Esophagus muscularis mucosa (tissue), 4 donors: ENCODE measurements at regions not wholly inside any gene's neighbourhood (a gene's known extent, or its start where the extent isn't known, plus 50 kb on each side); places are given as distances from the start of the nearest gene placed in this dataset.

Experiments used
- DNase-seq: peaks from one replicate; pipeline ENCODE4 v3.0.0-alpha.2; 2017; ENCODE audit errors: extremely low spot score
- H3K27ac ChIP-seq, 4 donors: fragments of 200-600 bp; sonication (generic); replicated peaks in 1 of 4; 1 replicate in 3 of 4; 2 replicates in 1 of 4; pipeline ENCODE4 v1.5.1; 2016 to 2019; ENCODE audit warnings: mild to moderate bottlenecking in 1 of 4
- H3K27me3 ChIP-seq, 4 donors: fragments of 200-600 bp; sonication (generic); one replicate each; pipeline versions ENCODE4 v1.5.1 to v1.6.0; 2016 to 2019
- H3K36me3 ChIP-seq, 4 donors: fragments of 200-600 bp; sonication (generic); one replicate each; pipeline ENCODE4 v1.5.1; 2016 to 2019
- H3K4me1 ChIP-seq, 4 donors: fragments of 200-600 bp; sonication (generic); one replicate each; pipeline ENCODE4 v1.5.1; 2016 to 2019
- H3K4me3 ChIP-seq, 4 donors: fragments of 200-600 bp; sonication (generic); 1 replicate in 2 of 4; 2 replicates in 2 of 4; pipeline ENCODE4 v1.5.1; 2016 to 2019; ENCODE audit warnings: mild to moderate bottlenecking in 4 of 4, moderate library complexity in 1 of 4
- H3K9me3 ChIP-seq, 4 donors: fragments of 200-600 bp; sonication (generic); 1 replicate in 3 of 4; 2 replicates in 1 of 4; pipeline ENCODE4 v1.5.1; 2016 to 2019
- EP300 ChIP-seq: sonication (generic); formaldehyde crosslinking; IDR thresholded peaks from one replicate; pipeline ENCODE4 v1.6.1; 2017; ENCODE audit warnings: antibody characterized with exemption
- POLR2A ChIP-seq: fragments of 450-650 bp; IDR thresholded peaks from one replicate; pipeline ENCODE4 v1.6.1; 2017; ENCODE audit warnings: antibody characterized with exemption, moderate library complexity, mild to moderate bottlenecking, low read depth
- POLR2AphosphoS5 ChIP-seq, 2 donors: sonication (generic); formaldehyde crosslinking; IDR thresholded peaks; one replicate each; pipeline ENCODE4 v1.6.1; 2017; ENCODE audit warnings: antibody characterized with exemption in 2 of 2
- WGBS: methylation state at CpG from one replicate; pipeline ENCODE4 v1.1.5; 2018; 5-methylcytosine and 5-hydroxymethylcytosine counted together
- intact Hi-C: fragments of 100-400 bp; cut with DNase I; formaldehyde crosslinking; loops from one replicate; pipeline ENCODE4 v1.15.1; 2023
- TF ChIP-seq, protein P1 (sequence below), 3 experiments: fragments of 200-600 bp in 2 of 3; fragments of 450-650 bp in 1 of 3; sonication (generic) in 2 of 3; IDR thresholded peaks; one replicate each; pipeline ENCODE4 v1.5.1; 2017 to 2019; ENCODE audit warnings: antibody characterized with exemption in 3 of 3, mild to moderate bottlenecking in 2 of 3, moderate library complexity in 1 of 3

DNA sequence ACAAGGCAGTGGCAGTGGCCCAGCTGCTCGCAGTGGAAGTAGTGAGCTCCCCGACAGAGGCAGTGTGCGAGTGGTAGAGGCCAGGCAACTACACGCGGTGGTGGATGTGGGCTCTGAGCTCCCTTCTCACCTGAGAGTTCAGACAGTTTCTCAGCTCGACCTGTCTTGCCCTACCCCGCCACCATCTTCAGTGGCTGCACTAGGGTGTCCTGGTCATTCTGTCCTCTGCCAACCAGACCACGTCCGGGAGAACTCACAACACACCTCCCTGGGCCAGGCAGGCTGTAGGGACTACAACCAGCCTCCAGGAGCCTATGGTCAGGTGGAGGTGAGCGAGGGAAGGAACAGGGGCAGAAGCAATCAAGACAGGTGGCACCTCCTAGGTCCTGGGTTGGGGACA lies 106.3 kb upstream of the SMAD3 start:
- DNase-seq: no peak
- WGBS: 87% methylated on average over 9 of the region's 10 CpGs
- Histone ChIP-seq H3K27ac (no peak overlapping the region), H3K36me3 (no peaks in the 10 kb centered on the region), H3K27me3 (no peaks in the 10 kb centered on the region), H3K4me1 (no peaks in the 10 kb centered on the region), H3K9me3 (no peaks in the 10 kb centered on the region), H3K4me3 (no peak overlapping the region)
- intact Hi-C loops: no loop called here
- TF ChIP-seq POLR2AphosphoS5 (IDR thresholded peaks at IDR 0.05) (no peak), EP300 (no peak), POLR2A (no peak)
- TF ChIP-seq, protein P1, sequence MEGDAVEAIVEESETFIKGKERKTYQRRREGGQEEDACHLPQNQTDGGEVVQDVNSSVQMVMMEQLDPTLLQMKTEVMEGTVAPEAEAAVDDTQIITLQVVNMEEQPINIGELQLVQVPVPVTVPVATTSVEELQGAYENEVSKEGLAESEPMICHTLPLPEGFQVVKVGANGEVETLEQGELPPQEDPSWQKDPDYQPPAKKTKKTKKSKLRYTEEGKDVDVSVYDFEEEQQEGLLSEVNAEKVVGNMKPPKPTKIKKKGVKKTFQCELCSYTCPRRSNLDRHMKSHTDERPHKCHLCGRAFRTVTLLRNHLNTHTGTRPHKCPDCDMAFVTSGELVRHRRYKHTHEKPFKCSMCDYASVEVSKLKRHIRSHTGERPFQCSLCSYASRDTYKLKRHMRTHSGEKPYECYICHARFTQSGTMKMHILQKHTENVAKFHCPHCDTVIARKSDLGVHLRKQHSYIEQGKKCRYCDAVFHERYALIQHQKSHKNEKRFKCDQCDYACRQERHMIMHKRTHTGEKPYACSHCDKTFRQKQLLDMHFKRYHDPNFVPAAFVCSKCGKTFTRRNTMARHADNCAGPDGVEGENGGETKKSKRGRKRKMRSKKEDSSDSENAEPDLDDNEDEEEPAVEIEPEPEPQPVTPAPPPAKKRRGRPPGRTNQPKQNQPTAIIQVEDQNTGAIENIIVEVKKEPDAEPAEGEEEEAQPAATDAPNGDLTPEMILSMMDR (IDR thresholded peaks at IDR 0.05): no peak

DNA sequence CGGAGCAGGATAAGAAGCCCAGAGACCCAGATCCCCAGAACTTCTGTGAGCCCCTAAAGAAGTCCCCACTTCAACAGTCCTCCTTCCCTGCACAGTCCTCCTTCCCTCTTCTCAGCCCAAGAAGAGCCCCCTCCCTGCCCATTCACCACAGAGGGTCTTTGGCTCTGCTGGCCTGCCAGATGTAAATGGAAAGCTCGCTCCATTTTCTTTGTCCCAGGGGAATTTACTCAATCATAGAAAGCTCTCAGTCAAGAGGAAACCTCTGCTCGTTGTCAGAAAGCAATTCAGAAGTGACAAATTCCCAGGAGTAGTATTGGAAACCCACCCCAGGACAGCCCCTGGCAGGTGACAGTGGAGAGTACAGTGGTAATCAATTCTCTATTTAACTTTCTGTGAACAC lies 105.5 kb upstream of the SMAD3 start:
- Histone ChIP-seq H3K36me3 (no peaks in the 10 kb centered on the region), H3K4me1 (no peaks in the 10 kb centered on the region), H3K27ac (no peak overlapping the region), H3K27me3 (no peaks in the 10 kb centered on the region), H3K4me3 (no peak overlapping the region), H3K9me3 (no peaks in the 10 kb centered on the region)
- no peak for DNase-seq
- WGBS: 80% methylated on average over 3 of the region's 3 CpGs
- no peak for TF ChIP-seq POLR2A
- TF ChIP-seq, protein P1 (IDR thresholded peaks at IDR 0.05): no peak
- intact Hi-C loops: no loop called here

DNA sequence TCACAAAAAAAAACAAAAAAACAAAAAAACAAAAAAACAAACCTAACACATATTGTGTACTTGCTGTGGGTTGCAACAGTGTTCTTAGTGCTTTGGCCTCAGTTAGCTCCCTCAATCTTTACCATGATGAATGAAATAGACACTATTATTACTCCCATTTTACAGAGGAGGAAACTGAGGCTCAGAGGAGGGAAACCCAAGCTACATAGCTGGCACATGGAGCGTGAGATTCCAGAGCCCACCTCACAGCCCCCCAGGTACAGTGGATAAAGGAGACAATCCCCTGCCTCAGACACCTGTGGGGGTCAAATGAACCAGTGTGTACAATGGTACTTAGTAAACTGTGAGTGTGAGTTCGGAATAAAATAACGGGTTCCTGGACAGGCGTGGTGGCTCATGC lies 104.9 kb upstream of the SMAD3 start:
- Histone ChIP-seq H3K4me3 (no peak overlapping the region), H3K9me3 (no peaks in the 10 kb centered on the region), H3K27me3 (no peaks in the 10 kb centered on the region), H3K36me3 (no peaks in the 10 kb centered on the region), H3K27ac (no peak overlapping the region), H3K4me1 (no peaks in the 10 kb centered on the region)
- WGBS: 94% methylated on average over 4 of the region's 4 CpGs
- DNase-seq: no peak
- intact Hi-C loops: no loop called here
- TF ChIP-seq POLR2AphosphoS5 (IDR thresholded peaks at IDR 0.05) (no peak), EP300 (no peak), POLR2A (no peak)
- TF ChIP-seq, protein P1 (IDR thresholded peaks at IDR 0.05): no peak

DNA sequence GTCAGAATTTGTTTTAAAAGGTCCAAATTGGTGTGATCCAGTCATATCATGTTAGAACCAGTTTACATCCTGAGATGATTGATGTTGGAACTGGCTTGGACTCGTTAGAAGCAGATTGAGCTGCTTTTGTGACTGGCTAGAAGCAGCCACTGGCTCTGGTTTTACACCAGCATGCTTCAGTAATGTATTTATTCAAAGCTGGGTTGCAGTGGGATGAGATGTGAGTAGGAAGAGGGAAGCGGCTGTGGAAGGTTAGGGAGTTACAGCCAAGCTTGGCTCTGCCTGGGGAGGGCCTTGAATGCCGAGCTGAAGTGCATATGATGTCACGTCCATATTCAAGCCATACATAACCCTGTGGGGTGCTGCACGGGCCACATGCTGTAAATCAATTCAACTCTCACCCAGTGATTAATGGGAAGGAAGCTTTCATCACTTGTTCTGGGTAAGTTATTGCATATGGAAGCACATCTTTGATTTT lies 104.0 kb upstream of the SMAD3 start:
- H3K9me3 ChIP-seq: no peaks in the 10 kb centered on the region
- no peaks in the 10 kb centered on the region for H3K36me3 ChIP-seq
- DNase-seq: no peak
- intact Hi-C loops: no loop called here
- no peak overlapping the region for H3K4me3 ChIP-seq
- no peaks in the 10 kb centered on the region for H3K27me3 ChIP-seq
- H3K4me1 ChIP-seq: no peaks in the 10 kb centered on the region
- no peak for TF ChIP-seq POLR2AphosphoS5 (IDR thresholded peaks at IDR 0.05)
- TF ChIP-seq POLR2A: no peak
- TF ChIP-seq, protein P1 (IDR thresholded peaks at IDR 0.05): no peak
- no peak overlapping the region for H3K27ac ChIP-seq
- WGBS: 46% methylated on average over 5 of the region's 5 CpGs

DNA sequence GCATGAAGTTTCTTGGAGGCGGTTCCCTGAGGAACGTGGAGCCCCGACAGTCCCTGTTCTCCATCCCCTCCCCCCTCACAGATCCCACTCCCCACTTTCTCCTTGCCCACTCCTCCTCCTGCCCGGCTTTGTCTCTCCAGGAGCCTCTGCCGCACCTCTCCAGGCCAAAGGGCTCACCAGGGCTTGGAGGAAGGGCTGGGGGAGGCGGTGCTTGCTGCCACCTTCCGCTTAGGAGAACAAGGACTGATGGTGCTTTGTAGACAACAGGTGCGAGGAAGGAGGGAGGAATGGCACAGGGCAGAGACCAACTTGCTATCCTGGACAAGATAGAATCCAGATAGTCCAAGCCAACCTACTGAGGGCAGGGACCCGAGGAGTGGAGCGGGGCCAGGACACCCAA lies 103.5 kb upstream of the SMAD3 start:
- no peaks in the 10 kb centered on the region for H3K36me3 ChIP-seq

More for the DNA sequence above, 103.5 kb upstream of the SMAD3 start:
- intact Hi-C loops: no loop called here
- no peaks in the 10 kb centered on the region for H3K4me1 ChIP-seq
- H3K4me3 ChIP-seq: no peak overlapping the region
- TF ChIP-seq POLR2A (no peak), EP300 (no peak), POLR2AphosphoS5 (IDR thresholded peaks at IDR 0.05) (no peak)
- TF ChIP-seq, protein P1 (IDR thresholded peaks at IDR 0.05): no peak
- no peak for DNase-seq
- H3K27ac ChIP-seq: no peak overlapping the region
- no peaks in the 10 kb centered on the region for H3K9me3 ChIP-seq
- 94% methylated on average over 10 of the region's 10 CpGs for WGBS
- H3K27me3 ChIP-seq: no peaks in the 10 kb centered on the region
